ENCODE measurements at regions not wholly inside any gene's neighbourhood (a gene's known extent, or its start where the extent isn't known, plus 50 kb on each side); places are given as distances from the start of the nearest gene placed in this dataset.
A peak's percentile ranks its signal among the peaks of the same experiment; 100 is the strongest.

DNA sequence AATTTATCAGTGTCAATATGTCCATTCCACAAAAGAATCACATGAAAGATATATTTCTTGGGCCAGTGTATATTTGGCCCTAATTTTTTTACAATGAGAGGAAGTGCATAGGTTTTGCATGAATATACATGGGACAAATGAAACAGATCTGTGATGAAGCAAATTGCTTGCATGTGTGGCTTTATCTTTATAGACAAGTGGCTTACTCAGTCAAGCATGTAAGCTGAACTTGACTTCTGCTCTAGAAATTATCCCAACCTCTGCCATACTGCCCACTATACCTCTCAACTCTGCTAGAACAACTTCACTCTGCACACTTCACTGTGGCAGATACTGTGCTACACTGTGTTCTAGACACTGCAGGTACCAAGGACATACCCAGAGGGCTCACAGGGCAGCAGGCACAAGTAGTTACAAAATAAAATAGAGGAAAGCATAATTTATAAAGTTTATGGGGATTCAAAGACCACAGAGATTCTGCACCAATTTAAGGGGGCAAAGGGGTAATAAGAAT is 349.2 kb upstream of the HSF2 start:
- H3K27ac ChIP-seq: no peak overlapping the region
- no peak overlapping the region for H3K4me3 ChIP-seq

DNA sequence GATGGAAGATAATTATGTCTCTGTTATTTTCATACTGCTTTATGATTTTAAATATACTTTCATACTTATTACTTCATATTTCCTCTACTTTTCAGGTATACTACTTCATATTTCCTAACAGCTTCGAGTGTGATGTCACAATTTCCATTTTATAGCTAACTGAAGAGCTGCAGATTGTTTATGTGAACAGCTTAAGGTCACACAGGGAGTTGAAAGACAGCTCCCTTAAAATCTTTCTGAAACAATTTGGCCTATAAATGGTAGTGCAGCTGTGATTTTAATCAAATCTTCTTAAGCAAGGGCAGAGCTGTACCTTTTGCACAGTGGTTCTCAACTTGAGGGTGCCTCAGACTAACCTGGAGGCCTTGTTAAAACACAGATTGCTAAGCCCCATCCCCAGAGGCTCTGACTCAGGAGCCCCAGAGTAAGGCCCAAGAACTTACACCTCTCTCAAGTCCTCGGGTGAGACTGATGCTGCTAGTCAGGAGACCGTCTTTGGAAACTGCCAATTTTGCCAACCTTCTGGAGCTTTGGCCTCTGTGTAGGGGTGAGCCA is 347.0 kb upstream of the HSF2 start:
- Histone ChIP-seq H3K27ac (no peak overlapping the region), H3K4me3 (no peak overlapping the region)

DNA sequence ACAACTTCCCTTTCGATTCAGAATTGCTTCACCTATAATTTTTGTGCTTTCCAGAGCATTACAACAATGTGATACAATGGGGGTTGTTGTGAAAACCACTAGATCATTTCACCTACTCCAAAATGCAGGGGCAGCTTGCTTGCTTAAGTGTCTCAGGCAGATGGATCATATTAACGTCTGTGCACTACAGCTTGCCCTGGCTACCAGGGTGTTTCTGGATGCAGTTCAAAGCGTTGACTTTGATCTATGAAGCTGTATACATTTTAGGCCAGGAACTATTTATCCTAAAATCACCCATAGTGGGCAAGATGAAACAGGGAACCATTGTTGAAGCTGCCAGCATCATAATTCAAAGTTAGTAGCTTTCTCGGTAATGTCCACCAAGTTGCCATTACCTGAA is 339.5 kb upstream of the HSF2 start:
- Histone ChIP-seq H3K27ac (no peak overlapping the region), H3K4me3 (no peak overlapping the region)

DNA sequence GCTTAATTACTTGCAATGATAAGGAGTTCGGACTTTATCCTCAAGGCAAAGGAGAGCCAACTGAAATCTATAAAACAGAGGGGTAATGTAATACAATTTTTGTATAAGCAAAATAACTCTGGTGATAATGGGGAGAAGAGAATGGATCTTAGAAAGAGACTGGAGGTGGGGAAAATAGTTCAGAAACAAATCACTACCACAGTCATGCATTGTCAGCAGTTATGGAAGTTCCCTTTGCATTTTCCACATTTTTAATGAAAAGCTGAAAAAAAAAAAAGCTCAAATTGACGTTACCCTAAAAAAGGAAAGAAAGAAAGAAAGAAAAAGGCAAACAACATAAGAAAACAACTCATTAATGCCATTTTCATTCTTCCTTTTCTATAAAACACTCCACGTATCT is 337.6 kb upstream of the HSF2 start:
- H3K4me3 ChIP-seq: no peak overlapping the region
- no peak overlapping the region for H3K27ac ChIP-seq

DNA sequence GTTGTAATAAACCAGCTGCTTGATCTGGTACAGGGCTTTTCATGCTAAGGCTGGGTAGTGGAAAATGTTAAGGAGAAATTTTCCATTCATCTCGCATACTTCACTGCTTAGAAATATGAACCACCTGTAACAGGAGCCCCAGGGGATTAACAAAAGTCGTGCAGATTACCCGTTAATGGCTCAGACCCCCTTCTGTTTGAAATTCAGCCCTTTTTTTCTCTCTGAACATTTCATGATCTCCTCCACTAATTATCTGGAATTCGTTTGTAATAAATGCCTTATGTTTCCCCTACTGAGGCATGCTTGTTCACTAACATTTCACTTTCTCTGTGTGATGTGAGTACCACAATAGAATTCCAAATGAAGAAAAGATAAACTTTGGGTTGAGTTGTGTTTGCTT is 336.4 kb upstream of the HSF2 start:
- H3K4me3 ChIP-seq: no peak overlapping the region
- no peak overlapping the region for H3K27ac ChIP-seq

DNA sequence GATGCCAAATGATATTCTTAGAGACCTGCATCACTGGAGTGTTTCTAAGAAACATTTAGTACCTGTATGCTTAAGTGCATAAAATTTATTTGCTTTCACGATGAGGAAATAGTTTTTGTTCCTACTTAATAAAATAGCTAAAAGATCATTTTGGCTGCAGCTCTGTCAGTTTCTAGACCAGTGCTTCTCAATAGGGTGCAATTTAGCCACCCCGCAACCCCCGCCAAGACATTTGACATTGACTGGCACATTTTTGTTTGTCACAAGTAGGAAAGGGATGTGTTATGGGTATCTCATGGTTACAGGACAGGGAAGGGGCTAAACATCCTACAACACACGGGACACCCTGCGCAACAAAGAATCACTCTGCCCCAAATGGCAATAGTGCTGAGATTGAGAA is 335.7 kb upstream of the HSF2 start:
- Histone ChIP-seq H3K27ac (no peak overlapping the region), H3K4me3 (no peak overlapping the region)

DNA sequence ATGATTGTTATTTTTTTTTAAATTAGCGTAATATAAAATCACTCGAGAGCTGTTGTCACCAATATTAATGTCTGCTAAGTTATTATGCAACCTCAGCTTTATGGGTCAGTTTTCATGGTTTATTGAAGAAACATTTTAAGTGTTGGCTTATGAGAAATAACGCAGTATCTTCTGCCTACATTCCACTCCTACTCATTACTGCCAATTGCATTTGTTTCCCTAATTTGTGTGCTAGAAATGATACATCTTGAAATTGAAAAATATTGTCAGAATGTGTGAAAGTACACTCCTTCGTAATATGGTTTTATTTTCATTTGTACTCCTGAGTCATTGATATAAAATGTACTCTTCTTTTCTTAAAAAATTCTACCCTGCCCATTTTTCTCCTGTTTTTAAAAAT is 333.3 kb upstream of the HSF2 start:
- Histone ChIP-seq H3K4me3 (no peak overlapping the region), H3K27ac (no peak overlapping the region)

DNA sequence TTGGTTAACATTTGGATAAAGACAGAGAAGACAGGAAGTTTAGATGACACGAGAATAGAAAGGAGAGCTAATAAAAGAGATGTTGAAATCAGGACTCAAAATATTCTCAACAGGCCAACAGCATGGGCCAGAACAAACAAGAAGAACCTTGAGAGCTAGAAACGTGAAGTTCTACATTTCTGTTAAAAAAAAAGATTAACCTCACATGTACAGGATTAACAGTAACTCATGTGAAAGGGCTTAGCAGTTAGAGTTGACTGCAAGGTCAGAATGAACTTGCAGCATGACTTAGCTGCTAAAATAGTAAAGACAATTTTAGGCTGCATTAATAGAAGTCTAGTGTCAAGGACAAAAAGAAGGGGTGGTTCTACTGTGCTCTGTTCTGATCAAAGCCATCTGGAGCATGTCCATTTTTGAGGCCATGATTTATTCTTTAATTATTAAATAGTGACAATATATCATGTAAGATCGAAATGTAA is 331.1 kb upstream of the HSF2 start:
- Histone ChIP-seq H3K27ac (peak overlapping the region in 1 of 21 experiments; percentile 8), H3K4me3 (no peak overlapping the region)

DNA sequence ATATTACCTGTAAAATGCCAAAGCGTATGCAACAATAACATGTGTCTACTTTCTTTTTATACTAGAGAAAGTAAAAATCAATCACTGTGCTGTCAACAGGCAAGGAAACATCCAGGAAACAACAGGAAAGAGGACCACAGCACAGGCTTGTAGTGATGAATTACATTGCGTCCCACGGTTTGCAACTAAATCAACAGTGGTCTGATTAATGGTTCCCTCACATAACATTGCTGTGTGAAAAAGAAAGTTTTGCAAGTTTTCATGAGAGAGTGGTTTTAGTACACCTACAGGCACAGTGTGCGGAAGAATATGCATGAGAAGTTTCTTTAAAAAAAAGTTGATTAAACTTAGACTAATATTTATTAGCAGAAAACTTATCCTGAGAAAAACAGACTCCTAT is 329.5 kb upstream of the HSF2 start:
- Histone ChIP-seq H3K4me3 (no peak overlapping the region), H3K27ac (no peak overlapping the region)

DNA sequence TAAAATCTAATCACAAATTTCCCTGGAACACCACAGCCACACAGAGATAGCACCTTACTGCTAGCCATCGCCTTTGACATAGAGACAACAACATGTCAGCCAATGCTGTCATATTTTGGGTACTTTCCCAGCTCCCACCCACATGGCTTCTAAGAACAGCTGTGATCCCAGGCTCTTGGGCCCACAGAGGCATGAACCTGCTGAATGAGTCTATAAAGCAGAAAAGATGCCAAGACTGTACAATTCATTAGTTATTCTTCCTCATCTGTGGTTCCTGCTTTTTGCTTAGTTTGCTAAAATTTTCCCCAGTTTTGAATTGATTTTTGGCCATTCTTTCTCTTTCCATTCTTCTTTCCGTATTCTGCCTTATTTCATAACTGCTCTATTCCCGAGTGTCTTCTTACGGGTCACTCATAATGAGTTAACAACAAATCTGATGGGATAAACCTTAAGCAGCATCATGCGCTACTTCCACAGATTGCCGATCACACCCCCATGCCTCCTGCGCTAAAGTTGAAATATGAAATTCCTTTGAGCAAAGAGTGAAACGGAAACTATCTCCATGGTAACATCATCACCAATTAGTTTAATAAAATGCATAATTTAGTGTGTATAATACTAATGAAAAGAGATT is 327.3 kb upstream of the HSF2 start:
- no peak overlapping the region for H3K27ac ChIP-seq
- no peak overlapping the region for H3K4me3 ChIP-seq

DNA sequence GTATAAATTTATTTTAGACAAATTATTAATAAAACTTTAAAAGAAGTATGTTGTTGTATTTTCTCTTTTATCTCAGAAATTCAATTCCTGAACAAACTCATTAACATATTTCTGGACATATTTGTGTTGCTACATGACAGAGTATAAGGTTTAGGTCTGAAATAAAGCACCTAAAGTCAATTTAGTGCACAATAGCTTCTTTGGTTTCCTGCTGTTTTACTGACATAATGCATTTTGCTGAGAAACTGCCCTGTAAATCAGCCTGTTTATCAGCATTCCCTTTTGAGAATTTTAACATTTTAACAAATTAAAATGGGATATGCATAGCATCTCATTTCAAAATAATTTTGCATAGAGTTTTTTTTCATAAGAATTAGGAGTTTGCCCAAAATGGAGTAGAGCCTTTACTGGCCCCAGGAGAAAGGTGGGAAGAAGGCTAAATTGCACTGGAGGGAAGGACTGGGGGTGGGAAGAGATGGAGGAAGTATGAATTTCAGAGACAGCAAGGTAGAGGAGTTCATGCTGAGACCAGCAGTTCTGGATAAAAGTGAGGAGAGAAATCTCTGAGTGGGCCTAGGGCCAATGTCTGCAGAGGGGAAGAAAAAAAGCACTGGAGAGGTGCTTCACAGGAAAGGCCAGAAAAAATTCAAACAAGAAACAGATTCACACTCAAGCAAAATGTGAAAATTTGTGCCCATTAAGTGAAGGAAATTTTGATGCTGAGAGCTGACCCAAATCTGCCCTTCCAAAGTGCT is 324.2 kb upstream of the HSF2 start:
- Histone ChIP-seq H3K4me3 (no peak overlapping the region), H3K27ac (no peak overlapping the region)

DNA sequence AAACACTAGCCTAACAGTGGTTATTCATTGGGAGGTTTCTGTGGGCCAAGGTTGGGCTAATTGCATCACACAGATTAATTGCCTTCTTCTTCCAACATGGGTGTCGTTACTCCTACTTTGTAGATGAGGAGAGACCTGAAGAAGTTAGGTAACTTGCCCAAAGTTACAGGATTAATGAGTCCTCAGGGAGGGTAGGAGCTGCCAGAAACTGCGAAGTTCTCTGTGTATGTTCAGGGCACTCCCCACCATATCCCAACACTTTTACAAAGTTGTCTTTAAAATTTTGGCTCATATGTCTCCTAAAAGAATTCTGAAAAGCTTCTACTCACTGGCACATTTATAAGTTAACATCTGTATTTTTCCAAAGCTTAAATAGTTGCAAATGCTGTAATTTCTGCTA is 323.5 kb upstream of the HSF2 start:
- no peak overlapping the region for H3K27ac ChIP-seq
- no peak overlapping the region for H3K4me3 ChIP-seq

DNA sequence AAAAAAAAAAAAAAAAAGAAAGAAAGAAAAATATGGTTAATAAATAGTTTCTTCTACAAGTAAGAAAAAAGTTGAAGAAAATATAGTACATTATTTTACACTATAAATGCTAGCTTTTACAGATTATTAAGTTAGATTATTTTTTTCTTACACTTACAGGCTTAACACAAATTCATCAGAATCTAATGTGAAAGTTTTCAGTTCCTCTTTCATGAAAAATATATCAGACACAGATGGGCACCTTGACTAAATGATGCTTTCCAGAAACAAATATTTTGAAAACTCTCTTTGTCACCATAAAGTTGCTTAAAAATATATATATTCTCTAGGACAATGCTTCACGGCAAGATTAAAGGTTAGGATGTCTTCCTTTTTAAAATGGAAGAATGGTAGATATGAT is 321.8 kb upstream of the HSF2 start:
- H3K27ac ChIP-seq: no peak overlapping the region

DNA sequence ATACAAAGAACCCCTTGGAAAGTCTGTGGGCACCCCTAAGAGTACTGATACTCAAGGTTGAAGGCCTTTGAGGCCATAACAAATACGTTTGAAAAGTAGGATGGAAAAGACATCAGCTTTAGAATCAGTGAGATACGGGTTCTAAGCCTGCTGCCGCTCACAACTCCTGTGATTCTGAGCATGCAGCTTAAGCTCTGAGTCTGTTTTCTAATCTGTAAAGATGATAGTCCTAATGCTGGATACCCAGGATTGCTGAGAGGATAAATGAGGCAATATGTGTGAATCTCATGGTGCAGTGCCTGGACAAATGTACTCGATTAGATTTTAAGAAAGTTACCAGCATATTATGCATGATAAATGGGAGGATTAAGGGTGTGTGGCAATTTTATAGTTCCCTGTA is 321.0 kb upstream of the HSF2 start:
- H3K27ac ChIP-seq: no peak overlapping the region
- no peak overlapping the region for H3K4me3 ChIP-seq

More for the DNA sequence above, 321.8 kb upstream of the HSF2 start:
- H3K4me3 ChIP-seq: no peak overlapping the region

DNA sequence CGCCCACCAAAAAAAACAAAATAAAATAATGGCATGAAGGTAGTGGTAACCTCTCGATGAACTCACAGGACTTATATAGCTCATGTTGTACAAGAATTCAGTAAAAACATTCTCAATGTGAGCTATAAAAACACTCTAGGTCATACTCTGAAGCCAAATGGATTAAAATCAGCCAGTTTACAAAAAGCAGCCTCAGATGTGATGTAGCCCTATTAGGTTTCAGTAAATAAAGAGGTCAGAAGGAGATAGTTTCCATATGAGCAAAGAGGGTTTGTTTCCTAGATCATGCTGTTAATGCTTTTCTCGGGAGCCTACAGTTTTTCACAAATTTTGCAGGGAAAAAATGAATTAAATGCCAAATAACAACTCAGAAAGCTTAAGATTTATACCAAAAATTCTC is 319.5 kb upstream of the HSF2 start:
- H3K27ac ChIP-seq: no peak overlapping the region

DNA sequence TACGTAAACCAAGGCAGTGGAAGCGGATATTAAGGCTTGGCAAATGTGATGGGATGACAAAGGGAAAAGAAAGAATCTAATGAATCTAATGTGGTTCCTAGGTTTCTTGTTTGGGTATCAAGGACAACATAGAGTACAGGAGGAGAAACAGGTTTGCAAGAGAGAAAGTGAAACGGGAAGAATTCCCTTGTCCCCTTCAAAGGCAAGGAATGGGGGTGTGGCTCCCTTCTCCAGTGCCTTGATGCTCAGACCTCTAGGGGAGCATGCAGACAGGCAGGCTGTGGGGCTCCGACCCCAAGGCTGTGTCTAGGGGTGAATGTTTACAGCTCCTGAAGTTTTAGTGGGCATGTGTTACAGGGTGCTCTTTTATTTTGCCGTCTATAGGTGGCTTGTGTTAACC is 317.5 kb upstream of the HSF2 start:
- no peak overlapping the region for H3K4me3 ChIP-seq
- H3K27ac ChIP-seq: no peak overlapping the region

More for the DNA sequence above, 319.5 kb upstream of the HSF2 start:
- no peak overlapping the region for H3K4me3 ChIP-seq

DNA sequence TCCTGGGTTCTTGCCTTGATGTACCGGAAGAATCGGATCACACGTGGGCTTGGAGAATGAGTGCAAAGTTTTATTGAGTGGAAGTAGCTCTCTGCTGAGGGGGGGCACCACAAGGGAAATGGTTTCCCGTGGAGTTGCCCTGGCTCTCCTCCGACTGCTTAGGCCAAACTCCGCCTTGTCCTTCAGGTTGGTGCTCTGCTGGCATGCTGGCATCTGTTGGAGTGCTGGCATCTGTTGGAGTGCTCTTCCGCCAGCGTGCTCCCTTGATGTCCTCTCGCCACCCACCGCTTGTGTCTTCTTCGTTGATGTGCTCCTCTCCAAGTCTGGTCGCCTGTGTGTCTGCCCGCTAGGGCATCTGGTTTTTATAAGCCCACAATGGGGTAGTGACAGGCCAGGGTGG is 317.1 kb upstream of the HSF2 start:
- no peak overlapping the region for H3K4me3 ChIP-seq

DNA sequence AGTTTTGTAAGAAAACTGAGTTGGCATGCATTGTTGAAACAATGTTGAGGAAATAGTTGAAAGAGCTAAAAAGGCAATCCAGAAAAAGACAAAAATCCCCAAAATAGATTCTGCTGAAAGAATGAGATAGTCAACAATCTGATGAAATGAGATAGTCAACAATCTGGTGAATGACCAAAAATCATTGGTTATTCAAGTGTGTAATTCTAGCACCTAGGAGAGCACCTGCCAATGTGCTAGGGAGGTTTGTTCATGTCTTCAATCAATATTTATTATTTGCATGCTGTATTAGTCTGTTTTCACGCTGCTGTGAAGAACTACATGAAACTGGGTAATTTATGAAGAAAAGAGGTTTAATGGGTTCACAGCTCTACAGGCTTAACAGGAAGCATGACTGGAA is 307.1 kb upstream of the HSF2 start:
- no peak overlapping the region for H3K27ac ChIP-seq
- no peak overlapping the region for H3K4me3 ChIP-seq

More for the DNA sequence above, 317.1 kb upstream of the HSF2 start:
- H3K27ac ChIP-seq: no peak overlapping the region

DNA sequence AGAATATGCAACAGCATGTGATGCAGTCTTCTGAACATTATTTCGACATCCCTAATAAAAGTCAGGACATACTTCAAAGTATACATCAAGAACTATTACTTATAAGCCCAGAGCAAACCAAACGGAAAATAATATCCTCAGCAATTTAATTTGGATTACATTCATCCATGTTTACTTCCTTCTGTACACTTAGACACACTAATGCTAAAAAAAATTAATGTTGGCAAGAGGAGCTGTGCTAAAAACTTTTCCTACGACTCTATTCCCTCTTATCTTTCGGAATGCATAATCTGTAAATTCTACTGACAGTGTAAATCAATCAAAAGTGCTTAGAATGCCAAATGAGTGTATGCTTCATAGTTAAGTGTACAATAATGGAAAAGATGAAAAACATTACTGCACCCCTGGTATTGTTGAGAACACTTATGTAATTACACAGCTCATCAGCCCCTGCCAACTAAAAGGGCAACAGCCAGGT is 301.2 kb upstream of the HSF2 start:
- Histone ChIP-seq H3K4me3 (no peak overlapping the region), H3K27ac (no peak overlapping the region)

DNA sequence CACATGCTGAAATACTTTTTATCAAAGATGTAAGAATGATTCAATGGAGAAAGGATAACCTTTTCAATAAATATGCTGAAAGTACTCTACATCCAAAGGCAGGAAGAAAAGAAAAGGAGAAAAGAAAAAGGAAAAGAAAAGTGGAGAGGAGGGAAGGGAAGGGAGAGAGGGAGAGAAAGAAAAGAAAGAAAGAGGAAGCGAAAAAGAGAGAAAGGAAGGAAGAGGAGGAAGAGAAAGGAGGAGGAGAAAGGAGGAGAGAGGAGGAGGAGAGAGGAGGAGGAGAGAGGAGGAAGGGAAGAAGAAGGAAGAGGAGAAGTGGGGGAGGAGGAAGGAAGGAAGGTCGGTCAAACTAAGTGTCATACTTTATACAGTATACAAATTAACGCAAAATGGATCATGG is 297.4 kb upstream of the HSF2 start:
- Histone ChIP-seq H3K27ac (no peak overlapping the region), H3K4me3 (no peak overlapping the region)

DNA sequence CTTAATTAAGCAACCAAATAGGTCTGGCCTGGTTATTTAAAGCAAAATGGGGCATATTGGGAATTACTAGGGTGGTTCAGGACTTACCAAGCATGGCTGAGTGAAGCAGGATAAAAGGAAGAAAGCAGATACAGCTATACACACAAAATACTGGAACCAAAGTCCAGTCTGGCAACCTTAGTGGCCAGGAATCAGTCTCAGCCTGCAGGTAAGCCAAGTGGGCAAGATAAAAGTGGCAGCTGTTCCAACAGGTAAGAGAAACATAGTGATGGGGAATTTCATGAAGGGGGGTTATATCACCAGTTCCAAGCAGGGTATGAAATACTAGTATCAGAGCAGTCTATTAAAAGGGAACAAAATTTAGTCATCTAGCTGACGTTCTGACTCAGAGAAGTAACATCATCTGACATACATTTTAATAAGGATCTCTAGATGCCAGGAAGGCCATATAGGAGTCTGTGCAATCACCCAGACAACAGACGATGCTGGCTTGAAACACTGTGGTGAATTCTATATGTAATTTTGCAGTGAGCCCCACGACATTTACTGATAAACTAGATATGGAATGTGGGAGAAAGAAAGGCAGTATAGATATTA is 292.1 kb upstream of the HSF2 start:
- Histone ChIP-seq H3K4me3 (no peak overlapping the region), H3K27ac (no peak overlapping the region)

Data from skin epidermis (tissue), 12 donors.